IPS-15b (cell line): ENCODE measurements at regions not wholly inside any gene's neighbourhood (a gene's known extent, or its start where the extent isn't known, plus 50 kb on each side); places are given as distances from the start of the nearest gene placed in this dataset.
"Not testable (repeated sequence)": the region's sequence is repeated elsewhere in the genome, so short reads cannot be mapped to it uniquely, and the experiment has no call there.

Experiments used
- H3K27me3 ChIP-seq: one replicate; pipeline ENCODE4 v1.6.1; 2013; ENCODE audit warnings: low read length; ENCODE audit not compliant: control insufficient read depth, insufficient read depth
- H3K36me3 ChIP-seq: one replicate; pipeline ENCODE4 v1.6.1; 2013; ENCODE audit warnings: low read length; ENCODE audit not compliant: control insufficient read depth, insufficient read depth
- H3K4me1 ChIP-seq: one replicate; pipeline ENCODE4 v1.6.1; 2013; ENCODE audit warnings: mild to moderate bottlenecking, low read length; ENCODE audit not compliant: control insufficient read depth, insufficient read depth
- H3K4me3 ChIP-seq: one replicate; pipeline ENCODE4 v1.5.1; 2013; ENCODE audit warnings: low read depth, low read length
- H3K9ac ChIP-seq: one replicate; pipeline ENCODE4 v1.6.1; 2013; ENCODE audit warnings: low read depth, mild to moderate bottlenecking, low read length
- H3K9me3 ChIP-seq: one replicate; pipeline ENCODE4 v1.6.1; 2013; ENCODE audit warnings: mild to moderate bottlenecking, low read length; ENCODE audit not compliant: control insufficient read depth, insufficient read depth

DNA sequence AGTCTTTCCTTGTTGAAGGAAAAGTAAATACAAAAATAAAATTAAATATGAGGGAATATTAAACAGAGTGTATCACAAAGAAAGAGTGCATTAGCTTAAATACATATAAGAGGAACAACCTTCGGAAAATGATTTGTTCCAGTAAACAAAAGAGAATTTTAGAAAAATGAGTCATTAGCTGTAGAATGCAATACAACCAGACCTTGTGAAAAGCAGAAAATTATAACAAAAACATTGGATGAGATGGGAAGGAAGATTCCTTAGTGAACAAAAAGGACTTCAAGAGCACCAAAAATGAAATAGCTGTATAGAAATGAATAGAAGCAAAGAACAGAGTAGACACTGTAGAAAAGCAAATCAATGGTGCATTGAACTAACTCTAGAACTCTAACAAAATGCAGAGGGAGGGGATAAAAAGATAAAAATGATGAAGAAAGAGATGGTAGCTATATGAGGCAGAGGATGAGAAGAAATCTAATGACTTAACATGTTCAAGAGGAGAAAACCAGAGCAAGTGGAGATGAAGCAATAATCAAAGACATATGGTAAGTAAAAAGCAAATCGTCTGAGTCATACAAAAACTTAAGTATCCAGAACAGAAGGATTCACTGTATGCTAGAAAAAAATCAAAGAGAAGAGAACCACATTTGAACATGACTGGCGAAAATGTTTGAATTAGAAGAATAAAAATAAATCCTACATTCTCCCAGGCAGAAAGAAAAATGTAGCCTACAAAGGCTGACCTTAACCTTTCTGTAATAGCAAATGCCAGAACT, 190.5 kb downstream of the TMEM26 start:
- Histone ChIP-seq H3K9me3 (no peaks in the 10 kb centered on the region), H3K36me3 (no peaks in the 10 kb centered on the region), H3K4me1 (no peaks in the 10 kb centered on the region), H3K27me3 (no peaks in the 10 kb centered on the region), H3K4me3 (no peak overlapping the region), H3K9ac (no peak overlapping the region)

DNA sequence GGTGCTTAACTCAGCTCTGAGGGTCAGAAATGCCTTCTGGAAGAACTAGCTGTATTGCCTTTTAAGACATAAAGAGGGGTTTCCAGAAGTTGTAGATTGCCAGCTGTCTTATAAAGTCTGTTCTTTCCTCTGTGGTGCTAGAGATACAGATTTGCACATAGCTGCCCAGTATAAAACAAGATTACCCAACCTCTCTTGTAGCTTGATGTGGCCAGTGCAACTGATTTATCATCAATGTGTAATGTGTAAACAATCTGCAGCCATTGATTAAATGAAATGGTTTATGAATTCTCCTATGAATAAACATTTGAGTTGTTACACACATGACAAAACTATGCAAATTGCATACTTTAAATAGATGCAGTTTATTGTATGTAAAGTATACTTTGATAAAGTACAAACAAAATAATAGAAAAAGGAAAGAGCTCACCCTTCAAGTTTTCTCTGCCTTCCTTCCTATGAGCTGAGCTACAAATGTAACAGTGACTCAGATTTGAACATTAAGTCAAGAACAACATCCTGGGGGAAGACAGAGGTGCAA, 195.2 kb downstream of the TMEM26 start:
- H3K4me1 ChIP-seq = no peaks in the 10 kb centered on the region
- H3K27me3 ChIP-seq = no peaks in the 10 kb centered on the region
- H3K36me3 ChIP-seq = no peaks in the 10 kb centered on the region
- H3K9me3 ChIP-seq = peaks cover 3% of the 10 kb centered on the region
- H3K4me3 ChIP-seq = no peak overlapping the region
- no peak overlapping the region for H3K9ac ChIP-seq

DNA sequence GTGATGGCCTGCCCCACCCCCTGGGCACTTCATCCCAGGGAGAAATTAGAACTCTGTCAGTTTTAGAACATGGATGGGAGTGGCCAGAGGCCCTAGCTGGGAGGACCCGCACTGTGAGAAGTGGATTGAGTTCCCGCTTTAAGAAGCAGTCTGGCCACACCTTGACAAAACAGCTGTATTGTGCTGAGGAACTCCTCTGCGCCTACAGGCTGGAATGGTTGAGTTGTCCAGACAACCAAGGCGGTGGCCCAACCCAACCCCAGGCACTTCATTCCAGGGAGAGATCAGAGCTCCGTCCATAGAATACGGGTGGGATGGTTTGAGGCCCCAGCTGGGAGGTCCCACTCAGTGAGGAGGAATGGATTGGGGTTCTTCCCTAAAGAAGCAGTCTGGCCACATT, 196.0 kb downstream of the TMEM26 start:
- Histone ChIP-seq H3K9ac (no peak overlapping the region), H3K4me3 (no peak overlapping the region), H3K4me1 (no peaks in the 10 kb centered on the region), H3K9me3 (peaks cover 3% of the 10 kb centered on the region), H3K27me3 (no peaks in the 10 kb centered on the region), H3K36me3 (no peaks in the 10 kb centered on the region)

DNA sequence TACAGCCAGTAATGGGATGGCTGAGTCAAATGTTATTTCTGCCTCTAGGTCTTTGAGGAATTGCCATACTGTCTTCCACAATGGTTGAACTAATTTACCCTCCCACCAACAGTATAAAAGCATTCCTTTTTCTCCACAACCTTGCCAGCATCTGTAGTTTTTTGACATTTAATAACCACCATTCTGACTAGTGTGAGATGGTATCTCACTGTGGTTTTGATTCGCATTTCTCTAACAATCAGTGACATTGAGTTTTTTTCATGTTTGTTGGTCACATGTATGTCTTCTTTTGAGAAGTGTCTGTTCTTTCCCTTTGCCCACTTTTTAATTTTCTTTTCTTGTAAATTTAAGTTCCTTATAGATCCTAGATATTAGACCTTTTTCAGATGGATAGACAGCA, 200.9 kb downstream of the TMEM26 start:
- H3K9me3 ChIP-seq, H3K36me3 ChIP-seq, H3K9ac ChIP-seq, H3K27me3 ChIP-seq, H3K4me3 ChIP-seq, H3K4me1 ChIP-seq: not testable (repeated sequence)

DNA sequence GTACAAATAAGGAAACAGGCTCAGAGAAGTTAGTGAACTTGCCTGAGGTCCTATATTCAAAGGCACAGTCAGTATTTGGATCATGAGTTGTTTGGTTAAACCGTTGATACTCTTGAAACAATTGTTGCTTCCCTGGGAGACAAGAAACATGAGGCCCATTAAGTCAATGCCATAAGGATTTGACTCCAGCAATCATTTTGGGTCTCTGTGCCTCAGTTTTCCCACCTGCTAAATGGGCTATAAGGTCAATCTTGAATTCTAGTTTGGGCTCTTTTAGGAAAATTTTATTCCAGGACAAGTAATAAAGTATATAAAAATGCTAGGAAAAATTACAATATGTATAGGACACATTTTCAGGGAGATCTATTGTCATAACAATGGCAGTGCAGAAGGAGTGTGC, 202.1 kb downstream of the TMEM26 start:
- H3K9me3 ChIP-seq = peaks cover 3% of the 10 kb centered on the region
- H3K4me1 ChIP-seq = no peaks in the 10 kb centered on the region
- no peak overlapping the region for H3K4me3 ChIP-seq
- no peaks in the 10 kb centered on the region for H3K27me3 ChIP-seq
- H3K9ac ChIP-seq = no peak overlapping the region
- H3K36me3 ChIP-seq = no peaks in the 10 kb centered on the region

DNA sequence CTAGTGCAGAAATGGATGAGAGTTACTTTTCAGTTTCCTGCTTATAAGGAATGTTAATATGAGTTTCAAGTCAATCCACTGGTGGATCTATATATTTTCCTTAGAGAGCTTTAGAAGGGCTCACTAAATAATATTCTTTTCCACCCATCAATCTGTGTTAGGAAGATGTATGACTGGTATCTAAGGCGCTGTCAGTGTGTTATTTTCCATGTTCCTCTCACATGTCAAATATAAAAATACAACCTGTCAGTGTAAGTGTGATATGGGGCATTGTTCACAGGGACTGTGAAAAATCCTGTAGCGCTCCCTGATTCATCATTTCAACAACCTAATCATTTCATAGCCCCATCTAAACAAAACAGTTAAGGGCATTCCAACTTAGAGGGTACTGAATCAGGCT, 203.1 kb downstream of the TMEM26 start:
- Histone ChIP-seq H3K4me3 (no peak overlapping the region), H3K4me1 (no peaks in the 10 kb centered on the region), H3K36me3 (no peaks in the 10 kb centered on the region), H3K9me3 (peaks cover 3% of the 10 kb centered on the region), H3K9ac (no peak overlapping the region), H3K27me3 (no peaks in the 10 kb centered on the region)

DNA sequence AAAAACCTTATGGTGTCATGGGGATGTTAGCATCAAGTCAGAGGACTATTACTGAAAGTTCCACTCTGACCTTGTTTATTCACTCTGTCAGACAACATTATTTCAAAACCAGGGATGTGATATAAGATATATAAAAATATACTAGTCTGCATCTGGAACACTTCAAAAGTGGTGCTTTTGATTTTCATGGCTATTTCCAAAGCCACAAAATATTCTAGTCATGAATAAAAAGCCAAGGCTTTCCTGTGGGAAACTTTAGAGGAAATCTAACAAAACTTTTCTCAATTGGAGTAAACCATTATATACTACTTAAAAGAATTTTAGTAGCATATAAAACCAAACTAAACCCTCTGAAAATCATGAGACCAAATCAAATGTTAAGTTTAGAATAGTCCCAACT, 205.2 kb downstream of the TMEM26 start:
- H3K9me3 ChIP-seq = no peaks in the 10 kb centered on the region
- no peaks in the 10 kb centered on the region for H3K4me1 ChIP-seq
- no peaks in the 10 kb centered on the region for H3K27me3 ChIP-seq
- no peak overlapping the region for H3K9ac ChIP-seq
- no peak overlapping the region for H3K4me3 ChIP-seq
- no peaks in the 10 kb centered on the region for H3K36me3 ChIP-seq

DNA sequence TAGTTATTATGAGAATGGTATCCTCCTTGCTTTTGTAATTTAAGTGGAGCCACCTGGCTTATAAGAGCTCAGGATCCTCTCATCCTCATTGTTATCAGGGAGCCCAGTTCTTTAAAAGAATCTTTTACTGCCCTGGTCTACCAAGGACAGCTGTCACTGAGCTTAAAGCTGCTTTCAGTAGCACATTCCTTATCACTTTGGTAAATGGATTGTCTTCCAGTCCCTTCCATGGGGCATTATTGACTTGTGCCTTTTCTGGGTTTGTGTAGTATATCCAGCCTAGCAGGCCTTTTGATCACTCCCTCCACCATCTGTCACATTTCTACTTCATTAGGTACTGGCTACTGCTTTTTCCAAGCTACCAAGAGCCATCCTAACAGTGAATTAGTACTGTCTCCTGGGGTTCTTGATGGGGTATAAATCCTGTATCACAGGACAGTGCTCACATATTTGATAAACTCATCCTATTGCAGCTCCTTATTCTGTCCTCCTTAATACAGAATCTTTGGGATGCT, 208.9 kb downstream of the TMEM26 start:
- no peaks in the 10 kb centered on the region for H3K9me3 ChIP-seq
- no peaks in the 10 kb centered on the region for H3K36me3 ChIP-seq
- H3K4me1 ChIP-seq = no peaks in the 10 kb centered on the region

DNA sequence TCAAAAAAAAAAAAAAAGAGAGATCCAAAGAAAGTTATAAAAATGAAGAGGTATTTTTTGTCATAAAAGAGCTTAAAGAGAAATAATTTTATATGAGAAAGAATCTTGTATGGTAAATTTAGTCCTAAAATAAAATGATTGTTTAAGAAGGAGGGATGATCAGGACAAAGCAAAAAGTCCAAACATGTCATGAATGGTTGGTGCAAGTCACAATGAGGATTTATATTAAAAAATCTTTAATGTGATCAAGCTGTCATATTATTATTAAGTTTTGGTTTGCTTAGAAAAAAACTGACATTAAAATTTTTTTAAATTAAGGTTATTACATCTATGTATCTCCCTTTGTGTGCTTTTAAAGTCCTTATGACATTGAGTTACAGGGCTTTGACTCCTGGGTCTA, 220.4 kb downstream of the TMEM26 start:
- Histone ChIP-seq H3K4me3 (no peak overlapping the region), H3K27me3 (no peaks in the 10 kb centered on the region), H3K4me1 (no peaks in the 10 kb centered on the region), H3K9me3 (no peaks in the 10 kb centered on the region), H3K36me3 (no peaks in the 10 kb centered on the region), H3K9ac (no peak overlapping the region)

More for the DNA sequence above, 208.9 kb downstream of the TMEM26 start:
- Histone ChIP-seq H3K4me3 (no peak overlapping the region), H3K27me3 (no peaks in the 10 kb centered on the region), H3K9ac (no peak overlapping the region)

DNA sequence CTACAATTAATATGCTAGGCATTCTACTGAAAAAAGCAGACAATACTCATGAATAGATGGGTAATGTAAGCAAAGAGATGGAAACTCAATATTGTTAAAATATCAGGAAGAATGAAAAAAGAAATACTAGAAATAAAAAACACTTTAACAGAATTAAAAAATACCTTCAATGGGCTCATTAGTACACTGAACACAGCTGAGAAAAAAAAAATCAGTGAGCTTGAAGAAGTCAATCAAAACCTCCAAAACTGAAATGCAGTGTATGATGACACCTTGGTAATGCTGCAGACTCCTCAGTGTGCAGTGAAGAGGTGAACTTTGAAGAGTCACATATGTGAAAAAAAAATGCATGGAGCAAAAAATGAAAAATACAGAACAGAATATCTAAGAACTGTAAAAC, 227.2 kb downstream of the TMEM26 start:
- Histone ChIP-seq H3K9me3 (no peaks in the 10 kb centered on the region), H3K9ac (no peak overlapping the region), H3K36me3 (no peaks in the 10 kb centered on the region), H3K27me3 (no peaks in the 10 kb centered on the region), H3K4me1 (no peaks in the 10 kb centered on the region), H3K4me3 (no peak overlapping the region)

DNA sequence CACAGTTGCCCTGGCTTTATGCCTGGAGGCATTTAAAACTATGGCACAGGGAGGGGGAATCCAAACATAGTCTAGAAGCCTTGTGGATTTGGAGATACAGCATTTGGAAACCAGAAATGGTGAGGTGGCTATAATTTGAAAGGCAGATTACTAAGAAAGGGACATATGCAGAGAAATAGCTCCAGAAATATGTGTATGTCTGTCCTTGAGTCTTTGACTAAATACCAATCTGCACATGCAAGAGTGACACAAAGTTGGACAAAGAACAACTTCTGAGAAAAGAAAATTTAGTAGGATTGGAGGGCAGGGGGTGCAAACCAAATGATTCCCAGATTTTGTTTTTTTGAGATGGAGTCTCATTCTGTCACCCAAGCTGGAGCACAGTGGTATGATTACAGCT, 229.6 kb downstream of the TMEM26 start:
- H3K36me3 ChIP-seq = no peaks in the 10 kb centered on the region
- no peak overlapping the region for H3K9ac ChIP-seq
- no peaks in the 10 kb centered on the region for H3K9me3 ChIP-seq
- no peaks in the 10 kb centered on the region for H3K4me1 ChIP-seq
- H3K4me3 ChIP-seq = no peak overlapping the region
- no peaks in the 10 kb centered on the region for H3K27me3 ChIP-seq

DNA sequence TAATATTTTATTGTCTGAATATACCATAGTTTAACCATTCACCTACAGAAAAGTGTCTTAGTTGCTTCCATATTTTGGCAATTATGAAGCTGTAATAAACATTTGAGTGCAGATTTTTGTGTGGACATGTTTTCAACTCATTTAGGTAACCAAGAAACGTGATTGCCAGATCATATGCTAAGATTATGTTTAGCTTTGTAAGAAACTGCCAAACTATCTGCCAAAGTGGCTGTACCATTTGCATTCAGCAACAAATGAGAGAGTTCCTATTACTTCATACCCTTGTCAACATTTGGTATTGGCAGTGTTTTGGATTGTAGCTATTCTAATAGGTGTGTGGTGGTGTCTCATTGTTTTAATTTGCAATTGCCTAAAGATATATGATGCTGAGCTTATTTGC, 233.5 kb downstream of the TMEM26 start:
- Histone ChIP-seq H3K9me3 (no peaks in the 10 kb centered on the region), H3K27me3 (no peaks in the 10 kb centered on the region), H3K36me3 (no peaks in the 10 kb centered on the region), H3K9ac (no peak overlapping the region), H3K4me1 (no peaks in the 10 kb centered on the region), H3K4me3 (no peak overlapping the region)
